ENCODE measurements at regions not wholly inside any gene's neighbourhood (a gene's known extent, or its start where the extent isn't known, plus 50 kb on each side); places are given as distances from the start of the nearest gene placed in this dataset.

DNA sequence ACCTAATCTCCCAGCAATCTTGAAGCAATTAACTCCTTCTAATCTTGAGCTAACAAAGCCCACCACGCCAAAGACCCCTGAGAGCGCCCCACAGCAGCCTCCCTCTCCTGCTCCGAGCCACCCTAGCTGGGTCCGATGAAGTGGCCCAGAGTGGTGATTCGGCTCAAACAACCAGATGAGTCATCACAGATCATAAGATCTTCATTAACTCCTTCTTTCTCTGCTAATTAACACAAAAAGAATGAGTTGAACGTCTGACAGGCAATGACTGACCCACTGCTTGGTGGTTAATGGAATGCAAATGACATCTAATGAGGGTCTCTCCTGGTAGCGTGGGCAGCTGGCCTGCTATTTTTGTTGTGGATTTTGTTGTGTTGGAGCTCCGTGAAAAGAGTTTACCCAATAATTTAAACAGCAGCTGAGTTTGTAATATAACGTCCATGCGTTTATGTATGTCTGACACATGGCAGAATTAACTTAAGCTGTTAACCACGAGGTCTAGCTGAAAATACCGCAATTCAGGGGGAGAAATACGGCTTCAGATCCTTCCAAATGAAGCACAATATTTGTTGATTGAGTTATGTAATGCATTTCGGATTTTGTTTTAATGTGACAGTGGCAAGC, 161.4 kb downstream of the RAB11FIP2 start:
- no peaks in the 10 kb centered on the region for H3K4me1 ChIP-seq (ENCODE audit: low read depth, poor library complexity, severe bottlenecking)
- no peaks in the 10 kb centered on the region for H3K36me3 ChIP-seq (ENCODE audit: insufficient read depth)
- H3K79me2 ChIP-seq (ENCODE audit: insufficient read depth, low read depth): no peaks in the 10 kb centered on the region
- H4K20me1 ChIP-seq (ENCODE audit: insufficient read depth): no peaks in the 10 kb centered on the region
- no peak overlapping the region for H3K9ac ChIP-seq
- H3K27me3 ChIP-seq (ENCODE audit: insufficient read depth, low read depth): no peaks in the 10 kb centered on the region
- no peak overlapping the region for H3K4me2 ChIP-seq
- H3K27ac ChIP-seq: no peak overlapping the region
- no peak overlapping the region for H2AFZ ChIP-seq (ENCODE audit: low read depth)
- H3K4me3 ChIP-seq (IDR thresholded peaks at IDR 0.05; ENCODE audit: insufficient read depth, low read depth, low read length): no peak overlapping the region
- TF ChIP-seq, protein P1, sequence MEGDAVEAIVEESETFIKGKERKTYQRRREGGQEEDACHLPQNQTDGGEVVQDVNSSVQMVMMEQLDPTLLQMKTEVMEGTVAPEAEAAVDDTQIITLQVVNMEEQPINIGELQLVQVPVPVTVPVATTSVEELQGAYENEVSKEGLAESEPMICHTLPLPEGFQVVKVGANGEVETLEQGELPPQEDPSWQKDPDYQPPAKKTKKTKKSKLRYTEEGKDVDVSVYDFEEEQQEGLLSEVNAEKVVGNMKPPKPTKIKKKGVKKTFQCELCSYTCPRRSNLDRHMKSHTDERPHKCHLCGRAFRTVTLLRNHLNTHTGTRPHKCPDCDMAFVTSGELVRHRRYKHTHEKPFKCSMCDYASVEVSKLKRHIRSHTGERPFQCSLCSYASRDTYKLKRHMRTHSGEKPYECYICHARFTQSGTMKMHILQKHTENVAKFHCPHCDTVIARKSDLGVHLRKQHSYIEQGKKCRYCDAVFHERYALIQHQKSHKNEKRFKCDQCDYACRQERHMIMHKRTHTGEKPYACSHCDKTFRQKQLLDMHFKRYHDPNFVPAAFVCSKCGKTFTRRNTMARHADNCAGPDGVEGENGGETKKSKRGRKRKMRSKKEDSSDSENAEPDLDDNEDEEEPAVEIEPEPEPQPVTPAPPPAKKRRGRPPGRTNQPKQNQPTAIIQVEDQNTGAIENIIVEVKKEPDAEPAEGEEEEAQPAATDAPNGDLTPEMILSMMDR (conservative IDR thresholded peaks at IDR 0.05; ENCODE audit: low read depth, low read length): no peak

DNA sequence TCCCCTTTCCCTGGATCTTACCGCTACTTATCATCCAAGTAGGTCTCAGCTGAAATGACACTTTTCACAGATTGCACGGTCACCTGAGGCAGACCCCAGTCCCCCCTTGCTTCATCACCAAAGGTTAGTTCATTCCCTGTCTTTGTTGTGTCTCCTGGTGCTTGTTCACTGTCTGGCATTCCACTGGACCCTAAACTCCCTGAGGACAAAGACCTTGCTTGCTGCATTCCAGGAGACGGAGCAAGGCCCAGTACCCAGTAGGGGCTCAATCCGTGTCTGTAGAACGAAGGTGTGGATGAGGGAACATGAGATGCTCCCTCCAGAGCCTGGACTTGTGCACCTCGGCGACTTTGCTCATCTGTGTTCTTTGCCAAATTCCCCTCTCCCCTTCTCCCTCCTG, 160.0 kb downstream of the RAB11FIP2 start:
- no peaks in the 10 kb centered on the region for H3K4me1 ChIP-seq (ENCODE audit: low read depth, poor library complexity, severe bottlenecking)
- H4K20me1 ChIP-seq (ENCODE audit: insufficient read depth): no peaks in the 10 kb centered on the region
- H2AFZ ChIP-seq (ENCODE audit: low read depth): no peak overlapping the region
- H3K79me2 ChIP-seq (ENCODE audit: insufficient read depth, low read depth): no peaks in the 10 kb centered on the region
- H3K36me3 ChIP-seq (ENCODE audit: insufficient read depth): no peaks in the 10 kb centered on the region
- no peaks in the 10 kb centered on the region for H3K27me3 ChIP-seq (ENCODE audit: insufficient read depth, low read depth)
- TF ChIP-seq, protein P1 (conservative IDR thresholded peaks at IDR 0.05; ENCODE audit: low read depth, low read length): no peak
- H3K4me2 ChIP-seq: no peak overlapping the region
- H3K9ac ChIP-seq: no peak overlapping the region
- H3K4me3 ChIP-seq (IDR thresholded peaks at IDR 0.05; ENCODE audit: insufficient read depth, low read depth, low read length): no peak overlapping the region
- no peak overlapping the region for H3K27ac ChIP-seq

DNA sequence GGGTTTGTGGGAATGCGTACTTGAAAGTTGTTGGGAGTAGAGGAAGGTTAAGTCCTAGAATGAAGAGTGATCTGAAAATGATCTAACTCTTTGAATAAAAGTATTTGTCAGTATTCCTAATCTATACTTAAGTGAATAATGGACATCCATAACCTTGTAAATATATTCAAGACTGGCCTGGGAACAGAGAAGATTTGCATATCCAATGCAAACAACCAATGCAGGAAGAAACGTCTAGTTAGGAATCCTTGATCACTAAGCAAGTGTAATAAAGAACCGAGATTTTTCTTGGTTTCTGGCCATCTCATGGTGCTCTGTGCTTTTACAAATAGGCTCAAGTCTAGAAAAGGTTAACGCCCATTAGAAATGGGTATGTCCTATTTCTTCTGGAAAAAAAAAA, 157.1 kb downstream of the RAB11FIP2 start:
- H3K27ac ChIP-seq: no peak overlapping the region
- no peaks in the 10 kb centered on the region for H3K27me3 ChIP-seq (ENCODE audit: insufficient read depth, low read depth)
- H4K20me1 ChIP-seq (ENCODE audit: insufficient read depth): no peaks in the 10 kb centered on the region
- H3K9ac ChIP-seq: no peak overlapping the region
- H3K4me1 ChIP-seq (ENCODE audit: low read depth, poor library complexity, severe bottlenecking): no peaks in the 10 kb centered on the region
- H3K4me2 ChIP-seq: no peak overlapping the region
- H2AFZ ChIP-seq (ENCODE audit: low read depth): no peak overlapping the region
- no peaks in the 10 kb centered on the region for H3K36me3 ChIP-seq (ENCODE audit: insufficient read depth)
- TF ChIP-seq, protein P1 (conservative IDR thresholded peaks at IDR 0.05; ENCODE audit: low read depth, low read length): no peak
- H3K79me2 ChIP-seq (ENCODE audit: insufficient read depth, low read depth): no peaks in the 10 kb centered on the region
- H3K4me3 ChIP-seq (IDR thresholded peaks at IDR 0.05; ENCODE audit: insufficient read depth, low read depth, low read length): no peak overlapping the region

DNA sequence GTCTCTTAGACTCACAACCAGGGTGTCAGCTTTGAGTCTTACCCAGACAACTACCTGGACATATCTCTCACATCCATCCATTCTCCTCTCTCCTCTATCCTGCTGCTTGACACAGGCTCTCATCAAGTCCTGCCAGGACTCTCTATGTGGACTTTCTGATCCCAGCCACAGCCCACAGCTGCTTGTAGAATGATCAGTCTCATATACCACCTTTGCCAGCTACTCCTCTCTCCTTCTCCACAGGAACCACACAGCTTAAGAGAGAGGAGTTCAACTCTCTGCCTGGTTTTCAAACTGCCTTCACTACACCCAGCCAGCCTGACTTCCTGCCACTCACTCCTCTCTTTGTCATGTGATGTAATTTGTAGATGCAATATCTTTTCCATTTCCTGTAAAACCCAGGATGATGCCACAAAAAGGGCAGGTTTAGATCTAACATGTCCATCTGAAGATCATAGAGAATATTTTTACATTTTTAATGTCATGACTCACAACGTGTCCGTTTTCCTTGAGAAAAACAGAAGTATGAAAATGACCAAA, 154.0 kb downstream of the RAB11FIP2 start:
- no peaks in the 10 kb centered on the region for H3K27me3 ChIP-seq (ENCODE audit: insufficient read depth, low read depth)
- no peak overlapping the region for H3K9ac ChIP-seq
- H2AFZ ChIP-seq (ENCODE audit: low read depth): no peak overlapping the region
- H3K4me1 ChIP-seq (ENCODE audit: low read depth, poor library complexity, severe bottlenecking): no peaks in the 10 kb centered on the region
- no peak overlapping the region for H3K4me3 ChIP-seq (IDR thresholded peaks at IDR 0.05; ENCODE audit: insufficient read depth, low read depth, low read length)
- H3K27ac ChIP-seq: no peak overlapping the region
- no peaks in the 10 kb centered on the region for H4K20me1 ChIP-seq (ENCODE audit: insufficient read depth)
- TF ChIP-seq, protein P1 (conservative IDR thresholded peaks at IDR 0.05; ENCODE audit: low read depth, low read length): no peak
- H3K4me2 ChIP-seq: no peak overlapping the region
- no peaks in the 10 kb centered on the region for H3K79me2 ChIP-seq (ENCODE audit: insufficient read depth, low read depth)
- no peaks in the 10 kb centered on the region for H3K36me3 ChIP-seq (ENCODE audit: insufficient read depth)

Data from KMS-11 (cell line).